ENCODE measurements at regions not wholly inside any gene's neighbourhood (a gene's known extent, or its start where the extent isn't known, plus 50 kb on each side); places are given as distances from the start of the nearest gene placed in this dataset.

- TF ChIP-seq, protein P1, sequence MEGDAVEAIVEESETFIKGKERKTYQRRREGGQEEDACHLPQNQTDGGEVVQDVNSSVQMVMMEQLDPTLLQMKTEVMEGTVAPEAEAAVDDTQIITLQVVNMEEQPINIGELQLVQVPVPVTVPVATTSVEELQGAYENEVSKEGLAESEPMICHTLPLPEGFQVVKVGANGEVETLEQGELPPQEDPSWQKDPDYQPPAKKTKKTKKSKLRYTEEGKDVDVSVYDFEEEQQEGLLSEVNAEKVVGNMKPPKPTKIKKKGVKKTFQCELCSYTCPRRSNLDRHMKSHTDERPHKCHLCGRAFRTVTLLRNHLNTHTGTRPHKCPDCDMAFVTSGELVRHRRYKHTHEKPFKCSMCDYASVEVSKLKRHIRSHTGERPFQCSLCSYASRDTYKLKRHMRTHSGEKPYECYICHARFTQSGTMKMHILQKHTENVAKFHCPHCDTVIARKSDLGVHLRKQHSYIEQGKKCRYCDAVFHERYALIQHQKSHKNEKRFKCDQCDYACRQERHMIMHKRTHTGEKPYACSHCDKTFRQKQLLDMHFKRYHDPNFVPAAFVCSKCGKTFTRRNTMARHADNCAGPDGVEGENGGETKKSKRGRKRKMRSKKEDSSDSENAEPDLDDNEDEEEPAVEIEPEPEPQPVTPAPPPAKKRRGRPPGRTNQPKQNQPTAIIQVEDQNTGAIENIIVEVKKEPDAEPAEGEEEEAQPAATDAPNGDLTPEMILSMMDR (IDR thresholded peaks at IDR 0.05; ENCODE audit: insufficient read depth, low read depth, low read length, missing control alignments), result no peak
- H3K4me3 ChIP-seq (ENCODE audit: low read length), result no peak overlapping the region
- DNase-seq (ENCODE audit: low read depth), result no peak
Measured at GRCh38 chr20:40502576-40502975, 186.5 kb downstream of the MAFB start.

- TF ChIP-seq, protein P1 (IDR thresholded peaks at IDR 0.05; ENCODE audit: insufficient read depth, low read depth, low read length, missing control alignments), result no peak
- DNase-seq (ENCODE audit: low read depth), result no peak
Measured at GRCh38 chr20:40499391-40499790, 189.6 kb downstream of the MAFB start.

GRCh38 chr20:40497899-40498691 lies 190.9 kb downstream of the MAFB start:
- no peak overlapping the region for H3K4me3 ChIP-seq (ENCODE audit: low read length)
- DNase-seq (ENCODE audit: low read depth), result peak; percentile 57

More at GRCh38 chr20:40499391-40499790, 189.6 kb downstream of the MAFB start:
- no peak overlapping the region for H3K4me3 ChIP-seq (ENCODE audit: low read length)

DNA sequence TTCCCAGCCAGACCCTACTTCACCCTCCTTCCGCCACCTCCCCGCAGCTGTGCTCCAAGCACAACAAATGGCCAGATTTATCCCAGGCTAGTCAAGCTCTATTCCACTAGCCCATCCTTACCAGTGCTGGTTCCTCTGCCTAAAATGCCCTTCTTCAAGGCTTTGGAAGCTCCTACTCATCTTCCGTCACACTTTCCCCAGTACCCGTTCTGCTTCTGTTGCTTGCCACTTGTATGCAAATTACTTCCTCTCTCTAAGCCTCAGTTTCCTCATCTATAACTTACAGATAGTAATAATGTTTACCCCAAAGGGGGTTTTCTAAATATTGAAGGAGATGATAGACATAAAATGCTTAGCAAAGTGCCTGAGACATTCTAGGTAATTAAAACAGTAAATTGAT lies 193.1 kb downstream of the MAFB start:
- TF ChIP-seq, protein P1 (IDR thresholded peaks at IDR 0.05; ENCODE audit: insufficient read depth, low read depth, low read length, missing control alignments), result no peak

More at GRCh38 chr20:40497899-40498691, 190.9 kb downstream of the MAFB start:
- TF ChIP-seq, protein P1 (IDR thresholded peaks at IDR 0.05; ENCODE audit: insufficient read depth, low read depth, low read length, missing control alignments), result no peak

GRCh38 chr20:40494248-40494647 lies 194.8 kb downstream of the MAFB start:
- DNase-seq (ENCODE audit: low read depth), result peak; percentile 44
- H3K4me3 ChIP-seq (ENCODE audit: low read length), result no peak overlapping the region
- TF ChIP-seq, protein P1 (IDR thresholded peaks at IDR 0.05; ENCODE audit: insufficient read depth, low read depth, low read length, missing control alignments), result no peak

More for the DNA sequence above, 193.1 kb downstream of the MAFB start:
- DNase-seq (ENCODE audit: low read depth), result no peak
- no peak overlapping the region for H3K4me3 ChIP-seq (ENCODE audit: low read length)

- no peak overlapping the region for H3K4me3 ChIP-seq (ENCODE audit: low read length)
- TF ChIP-seq, protein P1 (IDR thresholded peaks at IDR 0.05; ENCODE audit: insufficient read depth, low read depth, low read length, missing control alignments), result no peak
- DNase-seq (ENCODE audit: low read depth), result peak; percentile 90
Measured at GRCh38 chr20:40493549-40493948, 195.5 kb downstream of the MAFB start.

- no peak overlapping the region for H3K4me3 ChIP-seq (ENCODE audit: low read length)
- DNase-seq (ENCODE audit: low read depth), result peak; percentile 23
- TF ChIP-seq, protein P1 (IDR thresholded peaks at IDR 0.05; ENCODE audit: insufficient read depth, low read depth, low read length, missing control alignments), result no peak
Measured at GRCh38 chr20:40493071-40493470, 196.0 kb downstream of the MAFB start.

Measured in epithelial cell of esophagus (primary cell).